HCT116 (cell line): ENCODE measurements at regions not wholly inside any gene's neighbourhood (a gene's known extent, or its start where the extent isn't known, plus 50 kb on each side); places are given as distances from the start of the nearest gene placed in this dataset.

ENCODE experiments used
- ATAC-seq: fragments of 200-7000 bp; cut with Tn5 transposase; 2 replicates; pipeline ENCODE4 v1.9.1; 2020; ENCODE audit warnings: mild to moderate bottlenecking, moderate library complexity
- BruUV-seq: library from RNA; stranded (reverse); fragments of 400-500 nt; replicated peaks from 2 replicates; lab custom pipeline; 2021; lab: Mats Ljungman, UMichigan
- CTCF ChIA-PET: fragments of 300-600 bp; sonication (Branson Sonifier 250); formaldehyde crosslinking; loops from one replicate; lab custom pipeline; 2021; ENCODE audit warnings: antibody characterized with exemption; lab: Charles Lee
- POLR2A ChIA-PET: fragments of 300-600, 350-600 bp; sonication (Branson Sonifier 250); formaldehyde crosslinking; loops from one replicate; lab custom pipeline; 2021; ENCODE audit warnings: antibody characterized with exemption; lab: Charles Lee
- RAD21 ChIA-PET, 2 experiments: fragments of 300-600 bp; sonication (Branson Sonifier 250); formaldehyde crosslinking; loops; one replicate each; lab custom pipeline; 2023; ENCODE audit warnings: low total read pairs in 2 of 2; ENCODE audit not compliant: uncharacterized antibody in 2 of 2, unreplicated experiment in 2 of 2, low non-redundant PET in 1 of 2; lab: Charles Lee
- DNase-seq: peaks from one replicate; pipeline ENCODE4 v3.0.0-alpha.2; 2010; ENCODE audit warnings: low read depth, low spot score
- H2AFZ ChIP-seq: fragments of 200-600 bp; shearing (Covaris generic), sonication (generic); 2 replicates; pipeline ENCODE4 v1.6.1; 2017; ENCODE audit warnings: low read depth, mixed run types, mixed read lengths, antibody characterized with exemption, low read length; ENCODE audit not compliant: poor library complexity, severe bottlenecking
- H3K27ac ChIP-seq: 2 replicates; pipeline ENCODE4 v1.5.1; 2012; ENCODE audit warnings: low read depth, low read length
- H3K27me3 ChIP-seq: fragments of 200-600 bp; sonication (generic); 2 replicates; pipeline ENCODE4 v1.6.1; 2016; ENCODE audit warnings: mixed run types, low read length, mixed read lengths; ENCODE audit not compliant: insufficient read depth
- H3K36me3 ChIP-seq, 2 experiments: fragments of 200-500 bp in 1 of 2; fragments of 200-600 bp in 1 of 2; sonication (Bioruptor generic) in 1 of 2; sonication (generic) in 1 of 2; 2 replicates each; pipeline versions ENCODE4 v1.5.1 to v1.6.1; 2014 to 2016; ENCODE audit warnings: low read length in 2 of 2, inconsistent platforms in 1 of 2, mixed read lengths in 1 of 2, mixed run types in 1 of 2; ENCODE audit not compliant: insufficient read depth in 2 of 2, control insufficient read depth in 1 of 2
- H3K4me1 ChIP-seq, 2 experiments: fragments of 200-600 bp in 1 of 2; sonication (generic) in 1 of 2; 2 replicates each; pipeline versions ENCODE4 v1.5.1 to v1.6.1; 2012 to 2017; ENCODE audit warnings: low read length in 2 of 2, inconsistent platforms in 1 of 2, mild to moderate bottlenecking in 1 of 2, mixed read lengths in 1 of 2, mixed run types in 1 of 2, moderate library complexity in 1 of 2; ENCODE audit not compliant: insufficient read depth in 2 of 2, control insufficient read depth in 1 of 2
- H3K4me2 ChIP-seq: fragments of 200-600 bp; sonication (generic); 2 replicates; pipeline ENCODE4 v1.6.1; 2017; ENCODE audit warnings: mixed run types, low read length, mixed read lengths
- H3K4me3 ChIP-seq, 2 experiments: fragments of 200-600 bp in 1 of 2; sonication (generic) in 1 of 2; replicated peaks in 1 of 2; 2 replicates each; pipeline ENCODE4 v1.5.1; 2011 to 2016; ENCODE audit warnings: low read length in 2 of 2, control low read depth in 1 of 2, low read depth in 1 of 2, mild to moderate bottlenecking in 1 of 2, mixed read lengths in 1 of 2, mixed run types in 1 of 2
- H3K79me2 ChIP-seq: fragments of 200-600 bp; sonication (generic); 2 replicates; pipeline ENCODE4 v1.6.1; 2017; ENCODE audit warnings: mild to moderate bottlenecking, mixed run types, low read length, moderate library complexity, mixed read lengths; ENCODE audit not compliant: insufficient read depth
- H3K9ac ChIP-seq: fragments of 200-600 bp; sonication (generic); 2 replicates; pipeline ENCODE4 v1.6.1; 2016; ENCODE audit warnings: low read length, mixed read lengths
- H3K9me2 ChIP-seq: fragments of 200-600 bp; sonication (generic), shearing (Covaris generic); 2 replicates; pipeline ENCODE4 v1.6.1; 2017; ENCODE audit warnings: mixed run types, mild to moderate bottlenecking, moderate library complexity; ENCODE audit not compliant: insufficient read depth
- H3K9me3 ChIP-seq, 2 experiments: fragments of 200-500 bp in 1 of 2; fragments of 200-600 bp in 1 of 2; sonication (Bioruptor generic) in 1 of 2; sonication (generic) in 1 of 2; 2 replicates each; pipeline ENCODE4 v1.6.1; 2014 to 2017; ENCODE audit warnings: low read length in 2 of 2, mixed read lengths in 2 of 2, inconsistent platforms in 1 of 2, low read depth in 1 of 2, mild to moderate bottlenecking in 1 of 2, mixed run types in 1 of 2, moderate library complexity in 1 of 2; ENCODE audit not compliant: control insufficient read depth in 1 of 2, insufficient read depth in 1 of 2
- H4K20me1 ChIP-seq: fragments of 200-600 bp; sonication (generic), shearing (Covaris generic); 2 replicates; pipeline ENCODE4 v1.6.1; 2017; ENCODE audit warnings: mixed run types, mild to moderate bottlenecking, moderate library complexity; ENCODE audit not compliant: insufficient read depth
- CTCF ChIP-seq, 3 experiments: fragments of 200-600 bp in 1 of 3; sonication (generic) in 1 of 3; IDR thresholded peaks in 2 of 3; conservative IDR thresholded peaks in 1 of 3; 2 replicates each; pipeline ENCODE4 v1.5.1; 2012 to 2017; ENCODE audit warnings: low read depth in 2 of 3, low read length in 2 of 3, antibody characterized with exemption in 1 of 3, borderline replicate concordance in 1 of 3, control low read depth in 1 of 3, mild to moderate bottlenecking in 1 of 3, mixed read lengths in 1 of 3, mixed run types in 1 of 3, moderate library complexity in 1 of 3; ENCODE audit not compliant: insufficient read depth in 1 of 3
- EGR1 ChIP-seq: IDR thresholded peaks from 2 replicates; pipeline ENCODE4 v1.6.1; 2012; ENCODE audit warnings: low read depth
- EZH2 ChIP-seq: fragments of 200-600 bp; sonication (generic); IDR thresholded peaks from 2 replicates; pipeline ENCODE4 v1.6.1; 2017; ENCODE audit warnings: antibody characterized with exemption, mixed run types
- REST ChIP-seq: IDR thresholded peaks from 2 replicates; pipeline ENCODE4 v1.6.1; 2012; ENCODE audit warnings: low read depth
- SIN3A ChIP-seq: IDR thresholded peaks from 2 replicates; pipeline ENCODE4 v1.6.1; 2012; ENCODE audit warnings: low read depth
- intact Hi-C: fragments of 100-400 bp; cut with micrococcal nuclease; formaldehyde crosslinking; loops from 2 replicates; pipeline ENCODE4 v1.10.0; 2022

- DNase-seq (no peak), ATAC-seq (no peak)
- ChIA-PET RAD21 (no interaction called here), POLR2A (no interaction called here), CTCF (no interaction called here)
- TF ChIP-seq SIN3A (no peak), CTCF (IDR thresholded peaks at IDR 0.05 in 2 of 3, conservative IDR thresholded peaks at IDR 0.05 in 1 of 3; ENCODE audit: borderline replicate concordance in 1 of 3, insufficient read depth in 1 of 3, low read depth in 2 of 3, low read length in 2 of 3) (no peak), REST (no peak), EZH2 (no peak), EGR1 (no peak)
- Histone ChIP-seq H4K20me1 (no peaks in the 10 kb centered on the region), H3K9me3 (no peaks in the 10 kb centered on the region), H3K79me2 (no peaks in the 10 kb centered on the region), H3K36me3 (no peaks in the 10 kb centered on the region), H3K4me1 (no peaks in the 10 kb centered on the region), H3K4me3 (no peak overlapping the region), H3K27me3 (no peaks in the 10 kb centered on the region), H3K4me2 (no peak overlapping the region), H3K9ac (no peak overlapping the region), H2AFZ (no peak overlapping the region), H3K9me2 (no peaks in the 10 kb centered on the region), H3K27ac (no peak overlapping the region)
- intact Hi-C loops = no loop called here
- no TSS peak for BruUV-seq
Measured at GRCh38 chr1:208858738-208859137, 614.6 kb upstream of the PLXNA2 start.
